ENCODE measurements at regions not wholly inside any gene's neighbourhood (a gene's known extent, or its start where the extent isn't known, plus 50 kb on each side); places are given as distances from the start of the nearest gene placed in this dataset.

- TF ChIP-seq EP300 (IDR thresholded peaks at IDR 0.05) (no peak), CTCF (IDR thresholded peaks at IDR 0.05) (no peak), POLR2AphosphoS5 (IDR thresholded peaks at IDR 0.05) (no peak)
Observed at GRCh38 chr7:1314021-1314907, 81.6 kb downstream of the UNCX start.

Data from gastroesophageal sphincter (tissue), 3 donors.